H9 (cell line): ENCODE measurements at regions not wholly inside any gene's neighbourhood (a gene's known extent, or its start where the extent isn't known, plus 50 kb on each side); places are given as distances from the start of the nearest gene placed in this dataset.

Source experiments
- DNase-seq: peaks from one replicate; pipeline ENCODE4 v3.0.0-alpha.2; 2017
- H2AFZ ChIP-seq: one replicate; pipeline ENCODE4 v1.6.1; 2013; ENCODE audit warnings: mild to moderate bottlenecking, low read length, control low read depth, moderate library complexity
- H2AK5ac ChIP-seq: 2 replicates; pipeline ENCODE4 v1.6.1; 2013; ENCODE audit warnings: low read length, control low read depth, mixed read lengths; ENCODE audit not compliant: insufficient read length
- H2BK120ac ChIP-seq: one replicate; pipeline ENCODE4 v1.6.1; 2013; ENCODE audit warnings: low read depth, mild to moderate bottlenecking, low read length, control low read depth, inconsistent platforms; ENCODE audit not compliant: poor library complexity, severe bottlenecking
- H2BK12ac ChIP-seq: 2 replicates; pipeline ENCODE4 v1.6.1; 2013; ENCODE audit warnings: low read length, control low read depth, mixed read lengths, low read depth; ENCODE audit not compliant: insufficient read length
- H2BK15ac ChIP-seq: 2 replicates; pipeline ENCODE4 v1.6.1; 2013; ENCODE audit warnings: low read depth, low read length, control low read depth
- H2BK20ac ChIP-seq: one replicate; pipeline ENCODE4 v1.6.1; 2013; ENCODE audit warnings: low read depth, mild to moderate bottlenecking, low read length, control low read depth, inconsistent platforms; ENCODE audit not compliant: poor library complexity, severe bottlenecking
- H2BK5ac ChIP-seq: 2 replicates; pipeline ENCODE4 v1.6.1; 2013; ENCODE audit warnings: low read length, control low read depth, mixed read lengths; ENCODE audit not compliant: insufficient read length
- H3K14ac ChIP-seq: 2 replicates; pipeline ENCODE4 v1.6.1; 2013; ENCODE audit warnings: low read length, control low read depth; ENCODE audit not compliant: insufficient read depth
- H3K18ac ChIP-seq: 2 replicates; pipeline ENCODE4 v1.6.1; 2013; ENCODE audit warnings: low read depth, mild to moderate bottlenecking, mixed read lengths, low read length, control low read depth; ENCODE audit not compliant: insufficient read length
- H3K23ac ChIP-seq: 2 replicates; pipeline ENCODE4 v1.6.1; 2013; ENCODE audit warnings: low read length, control low read depth, mixed read lengths, low read depth; ENCODE audit not compliant: insufficient read length
- H3K23me2 ChIP-seq: 2 replicates; pipeline ENCODE4 v1.6.1; 2013; ENCODE audit warnings: low read depth, mild to moderate bottlenecking, mixed read lengths, low read length, control low read depth; ENCODE audit not compliant: insufficient read length, poor library complexity, severe bottlenecking
- H3K27ac ChIP-seq: 2 replicates; pipeline ENCODE4 v1.5.1; 2013; ENCODE audit warnings: low read length, control low read depth, mixed read lengths, low read depth; ENCODE audit not compliant: insufficient read length
- H3K27me3 ChIP-seq: 2 replicates; pipeline ENCODE4 v1.6.1; 2013; ENCODE audit warnings: low read length, control low read depth, inconsistent platforms; ENCODE audit not compliant: insufficient read depth
- H3K4ac ChIP-seq: 2 replicates; pipeline ENCODE4 v1.6.1; 2013; ENCODE audit warnings: low read depth, mild to moderate bottlenecking, control low read depth, inconsistent platforms, low read length, moderate library complexity
- H3K4me1 ChIP-seq: 2 replicates; pipeline ENCODE4 v1.6.1; 2013; ENCODE audit warnings: low read length, control low read depth, inconsistent platforms; ENCODE audit not compliant: insufficient read depth
- H3K4me2 ChIP-seq: 2 replicates; pipeline ENCODE4 v1.6.1; 2013; ENCODE audit warnings: low read length, control low read depth, mixed read lengths; ENCODE audit not compliant: insufficient read length, insufficient read depth
- H3K56ac ChIP-seq: 2 replicates; pipeline ENCODE4 v1.6.1; 2013; ENCODE audit warnings: low read depth, mild to moderate bottlenecking, mixed read lengths, low read length, control low read depth; ENCODE audit not compliant: insufficient read length
- H3K79me1 ChIP-seq: 2 replicates; pipeline ENCODE4 v1.6.1; 2013; ENCODE audit warnings: low read depth, mild to moderate bottlenecking, moderate library complexity, low read length, control low read depth, inconsistent platforms; ENCODE audit not compliant: insufficient read depth, poor library complexity, severe bottlenecking
- H3K79me2 ChIP-seq: 2 replicates; pipeline ENCODE4 v1.6.1; 2013; ENCODE audit warnings: low read length, control low read depth, inconsistent platforms; ENCODE audit not compliant: insufficient read depth
- H3K9ac ChIP-seq: 2 replicates; pipeline ENCODE4 v1.6.1; 2013; ENCODE audit warnings: low read length, control low read depth, mixed read lengths; ENCODE audit not compliant: insufficient read length; ENCODE audit errors: extremely low read depth
- H3K9me3 ChIP-seq: one replicate; pipeline ENCODE4 v1.6.1; 2013; ENCODE audit warnings: low read depth, low read length, inconsistent platforms; ENCODE audit not compliant: control insufficient read depth
- H3T11ph ChIP-seq: one replicate; pipeline ENCODE4 v1.6.1; 2013; ENCODE audit warnings: mild to moderate bottlenecking, low read length, control low read depth, inconsistent platforms
- H4K20me1 ChIP-seq: one replicate; pipeline ENCODE4 v1.6.1; 2013; ENCODE audit not compliant: control insufficient read depth, insufficient read length, insufficient read depth
- H4K5ac ChIP-seq: 2 replicates; pipeline ENCODE4 v1.6.1; 2013; ENCODE audit warnings: low read depth, mild to moderate bottlenecking, mixed read lengths, low read length, control low read depth; ENCODE audit not compliant: insufficient read length
- H4K8ac ChIP-seq: replicated peaks from 2 replicates; pipeline ENCODE4 v1.6.1; 2013; ENCODE audit warnings: low read length, control low read depth, mixed read lengths, low read depth; ENCODE audit not compliant: insufficient read length
- H4K91ac ChIP-seq: 2 replicates; pipeline ENCODE4 v1.6.1; 2013; ENCODE audit warnings: low read depth, mild to moderate bottlenecking, moderate library complexity, mixed read lengths, low read length, control low read depth; ENCODE audit not compliant: insufficient read length
- H3K27ac Mint-ChIP-seq, 3 experiments: 2 replicates in 2 of 3; 3 replicates in 1 of 3; pipeline ENCODE4 v1.8.0; 2020 to 2021; ENCODE audit warnings: mixed read lengths in 3 of 3, mild to moderate bottlenecking in 1 of 3, moderate library complexity in 1 of 3
- H3K27me3 Mint-ChIP-seq: 2 replicates; pipeline ENCODE4 v1.8.0; 2021; ENCODE audit warnings: low read depth, mild to moderate bottlenecking, moderate library complexity, mixed read lengths
- H3K36me3 Mint-ChIP-seq, 3 experiments: 2 replicates in 2 of 3; 3 replicates in 1 of 3; pipeline ENCODE4 v1.8.0; 2020 to 2021; ENCODE audit warnings: low read depth in 3 of 3, mixed read lengths in 3 of 3; ENCODE audit not compliant: insufficient read depth in 1 of 3
- H3K4me1 Mint-ChIP-seq, 2 experiments: 2 replicates each; pipeline ENCODE4 v1.8.0; 2020; ENCODE audit warnings: mixed read lengths in 2 of 2
- H3K4me3 Mint-ChIP-seq, 2 experiments: 2 replicates in 1 of 2; 3 replicates in 1 of 2; pipeline ENCODE4 v1.8.0; 2020 to 2021; ENCODE audit warnings: mild to moderate bottlenecking in 2 of 2, mixed read lengths in 2 of 2, moderate library complexity in 1 of 2
- H3K9me3 Mint-ChIP-seq, 2 experiments: 2 replicates in 1 of 2; 3 replicates in 1 of 2; pipeline ENCODE4 v1.8.0; 2020; ENCODE audit warnings: mild to moderate bottlenecking in 2 of 2, mixed read lengths in 2 of 2, moderate library complexity in 1 of 2
- CTCF ChIP-seq: fragments of 200-600 bp; sonication (generic); conservative IDR thresholded peaks from 3 replicates; pipeline ENCODE4 v1.8.0; 2021; ENCODE audit warnings: antibody characterized with exemption, mild to moderate bottlenecking
- WGBS: extraction: QIAGEN DNeasy Blood & Tissue Kit; methylation state at CpG from one replicate; pipeline ENCODE4 v1.1.7; 2013; ENCODE audit warnings: missing lambda C conversion rate, low lambda C conversion rate, mixed read lengths; ENCODE audit not compliant: insufficient read length; ENCODE audit errors: extremely low coverage; 5-methylcytosine and 5-hydroxymethylcytosine counted together

- Histone ChIP-seq H3K4me2 (no peak overlapping the region), H3K4ac (no peak overlapping the region), H3T11ph (no peak overlapping the region), H3K79me1 (no peaks in the 10 kb centered on the region), H3K18ac (no peak overlapping the region), H3K23ac (no peak overlapping the region), H3K9ac (no peak overlapping the region), H2BK20ac (no peak overlapping the region), H3K27me3 (no peaks in the 10 kb centered on the region), H3K9me3 (no peaks in the 10 kb centered on the region), H4K91ac (no peak overlapping the region), H3K4me1 (no peaks in the 10 kb centered on the region; the same call in 1 of the 2 replicates), H4K20me1 (no peaks in the 10 kb centered on the region), H2AK5ac (no peak overlapping the region), H2BK15ac (no peak overlapping the region), H2AFZ (no peak overlapping the region), H2BK12ac (no peak overlapping the region), H4K5ac (no peak overlapping the region), H3K56ac (no peak overlapping the region), H2BK120ac (no peak overlapping the region), H3K23me2 (no peaks in the 10 kb centered on the region), H3K27ac (no peak overlapping the region), H4K8ac (no peak overlapping the region), H2BK5ac (no peak overlapping the region), H3K14ac (no peak overlapping the region), H3K79me2 (no peaks in the 10 kb centered on the region)
- H3K27me3 Mint-ChIP-seq: no peaks in the 10 kb centered on the region
- no peak for DNase-seq
- no CpG with 5 or more reads among the region's 4 CpGs for WGBS
- H3K9me3 Mint-ChIP-seq: peaks cover 7 to 9% of the 10 kb centered on the region in 2 experiments; a peak in 4 of 5 replicates
- TF ChIP-seq CTCF: no peak
- H3K4me3 Mint-ChIP-seq: no peak overlapping the region
- peaks cover 7 to 10% of the 10 kb centered on the region in 2 experiments for H3K4me1 Mint-ChIP-seq
- H3K27ac Mint-ChIP-seq: no peak overlapping the region
- peaks cover 5 to 7% (median 5%) of the 10 kb centered on the region in 3 experiments; a peak in 5 of 7 replicates for H3K36me3 Mint-ChIP-seq
These were observed 336.0 kb downstream of the ADCYAP1 start for GRCh38 chr18:1240701-1241100.
